ENCODE measurements at regions not wholly inside any gene's neighbourhood (a gene's known extent, or its start where the extent isn't known, plus 50 kb on each side); places are given as distances from the start of the nearest gene placed in this dataset.
"Not testable (repeated sequence)": the region's sequence is repeated elsewhere in the genome, so short reads cannot be mapped to it uniquely, and the experiment has no call there.

GRCh38 chr12:126976579-126976978 lies 1290.4 kb upstream of the TMEM132C start:
- WGBS, 5 donors: 77 to 85% (median 81%) methylated on average over 6 of the region's 6 CpGs
- H3K9me3 ChIP-seq: no peaks in the 10 kb centered on the region
- H3K4me3 ChIP-seq: no peak overlapping the region
- TF ChIP-seq POLR2AphosphoS5 (IDR thresholded peaks at IDR 0.05): no peak
- TF ChIP-seq CTCF (IDR thresholded peaks at IDR 0.05 in 8 of 11, conservative IDR thresholded peaks at IDR 0.05 in 3 of 11): no peak
- no peak for TF ChIP-seq POLR2A (IDR thresholded peaks at IDR 0.05)
- no peaks in the 10 kb centered on the region for H3K4me1 ChIP-seq
- intact Hi-C loops (cut with DNase I; ENCODE audit: low total_unique reads): no loop called here
- no peak for DNase-seq
- H3K36me3 ChIP-seq: no peaks in the 10 kb centered on the region
- H3K27ac ChIP-seq: no peak overlapping the region
- no peaks in the 10 kb centered on the region for H3K27me3 ChIP-seq (replicated peaks in 1 of 7)

DNA sequence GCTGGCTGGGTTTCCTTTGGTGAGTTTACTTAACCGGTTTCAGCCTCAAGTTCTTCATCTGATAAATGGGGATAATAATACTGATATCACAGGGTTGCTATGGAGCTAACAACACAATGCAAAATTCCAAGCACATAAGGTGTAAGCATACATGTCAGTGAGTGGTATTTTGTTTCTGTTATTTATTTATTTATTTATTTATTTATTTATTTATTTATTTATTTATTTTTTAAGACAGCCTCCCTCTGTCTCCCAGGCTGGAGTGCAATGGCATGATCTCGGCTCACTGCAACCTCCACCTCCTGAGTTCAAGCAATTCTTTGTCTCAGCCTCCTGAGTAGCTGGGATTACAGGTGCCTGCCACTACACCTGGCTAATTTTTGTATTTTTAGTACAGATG lies 1287.4 kb upstream of the TMEM132C start:
- H3K4me3 ChIP-seq; H3K4me1 ChIP-seq; H3K36me3 ChIP-seq; DNase-seq; H3K27ac ChIP-seq; H3K27me3 ChIP-seq (replicated peaks in 1 of 7); intact Hi-C loops (cut with DNase I; ENCODE audit: low total_unique reads): not testable (repeated sequence)
- WGBS, 5 donors: 79 to 97% (median 92%) methylated on average over 2 of the region's 2 CpGs
- H3K9me3 ChIP-seq: peaks cover 0 to 15% (median 13%) of the 10 kb centered on the region in 8 donors

DNA sequence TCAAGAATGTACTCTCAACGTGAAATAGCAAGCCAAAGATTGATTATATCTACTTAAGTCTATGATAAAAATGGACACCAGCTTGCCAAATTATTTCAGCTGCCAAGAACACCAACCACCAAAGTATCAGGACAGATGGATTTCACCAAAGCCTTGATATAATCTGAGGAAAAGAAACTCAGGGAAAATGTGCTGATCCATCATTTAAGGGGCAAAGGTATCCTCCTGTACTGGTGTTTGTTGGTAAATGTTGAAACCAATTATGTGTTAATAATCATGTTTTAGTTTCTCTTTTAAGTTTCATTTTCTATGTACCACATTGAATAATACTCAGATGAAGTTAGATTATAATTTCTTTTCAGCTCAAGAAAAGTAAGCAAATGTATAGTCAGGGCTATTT lies 1284.3 kb upstream of the TMEM132C start:
- intact Hi-C loops (cut with DNase I; ENCODE audit: low total_unique reads): no loop called here
- 32 to 75% (median 48%) methylated on average over 1 of the region's 1 CpG for WGBS, 5 donors
- TF ChIP-seq POLR2AphosphoS5 (IDR thresholded peaks at IDR 0.05) (no peak), POLR2A (IDR thresholded peaks at IDR 0.05) (no peak), CTCF (IDR thresholded peaks at IDR 0.05 in 8 of 11, conservative IDR thresholded peaks at IDR 0.05 in 3 of 11) (no peak)
- Histone ChIP-seq H3K4me3 (no peak overlapping the region), H3K36me3 (no peaks in the 10 kb centered on the region), H3K27ac (no peak overlapping the region), H3K27me3 (replicated peaks in 1 of 7) (no peaks in the 10 kb centered on the region), H3K4me1 (no peaks in the 10 kb centered on the region), H3K9me3 (peaks cover 0 to 31% (median 19%) of the 10 kb centered on the region in 8 donors)
- no peak for DNase-seq

DNA sequence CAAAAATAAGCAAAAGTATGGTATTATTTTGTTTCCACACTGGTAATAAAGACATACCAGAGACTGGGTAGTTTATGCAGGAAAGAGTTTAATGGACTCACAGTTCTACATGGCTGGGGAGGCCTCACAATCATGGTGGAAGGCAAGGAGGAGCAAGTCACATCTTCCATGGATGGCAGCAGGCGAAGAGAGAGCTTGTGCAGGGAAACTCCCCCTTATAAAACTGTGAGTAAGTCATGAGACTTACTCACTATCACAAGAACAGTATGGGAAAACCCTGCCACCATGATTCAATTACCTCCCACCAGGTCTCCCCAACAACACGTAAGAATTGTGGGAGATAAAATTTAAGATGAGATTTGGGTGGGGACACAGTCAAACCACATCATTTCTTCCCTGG lies 1283.2 kb upstream of the TMEM132C start:
- DNase-seq; H3K27ac ChIP-seq; H3K4me1 ChIP-seq; H3K36me3 ChIP-seq; intact Hi-C loops (cut with DNase I; ENCODE audit: low total_unique reads); H3K27me3 ChIP-seq (replicated peaks in 1 of 7); H3K4me3 ChIP-seq: not testable (repeated sequence)
- 60 to 93% (median 69%) methylated on average over 2 of the region's 2 CpGs for WGBS, 5 donors
- H3K9me3 ChIP-seq: peaks cover 0 to 31% (median 19%) of the 10 kb centered on the region in 8 donors

- H3K4me3 ChIP-seq; H3K27me3 ChIP-seq (replicated peaks in 1 of 7); H3K36me3 ChIP-seq; DNase-seq; H3K27ac ChIP-seq; H3K4me1 ChIP-seq; intact Hi-C loops (cut with DNase I; ENCODE audit: low total_unique reads): not testable (repeated sequence)
- H3K9me3 ChIP-seq: peaks cover 0 to 31% (median 19%) of the 10 kb centered on the region in 8 donors
These were observed 1281.3 kb upstream of the TMEM132C start for GRCh38 chr12:126985663-126986062.

GRCh38 chr12:126989532-126989931 lies 1277.4 kb upstream of the TMEM132C start:
- Histone ChIP-seq H3K27ac (no peak overlapping the region), H3K4me1 (no peaks in the 10 kb centered on the region), H3K9me3 (peaks cover 0 to 18% (median 6%) of the 10 kb centered on the region in 8 donors), H3K36me3 (no peaks in the 10 kb centered on the region), H3K4me3 (no peak overlapping the region), H3K27me3 (replicated peaks in 1 of 7) (no peaks in the 10 kb centered on the region)
- TF ChIP-seq CTCF (IDR thresholded peaks at IDR 0.05 in 8 of 11, conservative IDR thresholded peaks at IDR 0.05 in 3 of 11) (no peak), POLR2A (IDR thresholded peaks at IDR 0.05) (no peak)
- 55 to 83% (median 62%) methylated on average over 2 of the region's 2 CpGs for WGBS, 5 donors
- intact Hi-C loops (cut with DNase I; ENCODE audit: low total_unique reads): no loop called here
- no peak for DNase-seq
